A549 (cell line): ENCODE measurements at regions not wholly inside any gene's neighbourhood (a gene's known extent, or its start where the extent isn't known, plus 50 kb on each side); places are given as distances from the start of the nearest gene placed in this dataset.

Source experiments
- CEBPB ChIP-seq, 2 experiments: fragments of >200 bp in 1 of 2; sonication (Bioruptor Twin) in 1 of 2; formaldehyde crosslinking in 1 of 2; IDR thresholded peaks; 2 replicates each; pipeline ENCODE4 v1.6.1; 2012 to 2016
- CTCF ChIP-seq: fragments of >200 bp; sonication (Bioruptor Twin); formaldehyde crosslinking; IDR thresholded peaks from 3 replicates; pipeline ENCODE4 v1.5.1; 2016
- EP300 ChIP-seq, 2 experiments: fragments of >200 bp; sonication (Bioruptor Twin); formaldehyde crosslinking; IDR thresholded peaks; 2 replicates in 1 of 2; 3 replicates in 1 of 2; pipeline ENCODE4 v1.6.1; 2016 to 2017
- ESRRA ChIP-seq: fragments of 150-350 bp; IDR thresholded peaks from 2 replicates; pipeline ENCODE4 v1.6.1; 2014; ENCODE audit warnings: mild to moderate bottlenecking, low read length, borderline replicate concordance
- HMGXB4 ChIP-seq: fragments of 250-450 bp; sonication (Bioruptor Pico); IDR thresholded peaks from 2 replicates; pipeline ENCODE4 v1.5.0; 2021; ENCODE audit warnings: mild to moderate bottlenecking, moderate library complexity, borderline replicate concordance
- MAZ ChIP-seq: fragments of 150-350 bp; IDR thresholded peaks from 2 replicates; pipeline ENCODE4 v1.6.1; 2014; ENCODE audit warnings: antibody characterized with exemption, low read depth, low read length, borderline replicate concordance
- PBX3 ChIP-seq: IDR thresholded peaks from 2 replicates; pipeline ENCODE4 v1.6.1; 2012
- POLR2A ChIP-seq: IDR thresholded peaks from 2 replicates; pipeline ENCODE4 v1.6.1; 2012; ENCODE audit warnings: mild to moderate bottlenecking, low read length
- RFX5 ChIP-seq: fragments of 450-650 bp; IDR thresholded peaks from 2 replicates; pipeline ENCODE4 v1.7.1; 2014; ENCODE audit warnings: antibody characterized with exemption, mild to moderate bottlenecking, moderate library complexity
- SMC3 ChIP-seq: fragments of >200 bp; sonication (Bioruptor Twin); formaldehyde crosslinking; IDR thresholded peaks from 3 replicates; pipeline ENCODE4 v1.6.1; 2018; ENCODE audit warnings: inconsistent platforms
- SREBF2 ChIP-seq: fragments of 450-650 bp; IDR thresholded peaks from 2 replicates; pipeline ENCODE4 v1.6.1; 2014; ENCODE audit warnings: mild to moderate bottlenecking, moderate library complexity
- TP53 ChIP-seq: fragments of 250-450 bp; sonication (Bioruptor Pico); IDR thresholded peaks from 2 replicates; pipeline ENCODE4 v1.5.0; 2021; ENCODE audit warnings: mild to moderate bottlenecking, moderate library complexity

- TF ChIP-seq MAZ (no peak), POLR2A (no peak), CTCF (no peak), HMGXB4 (no peak), EP300 (IDR thresholded peaks at IDR 0.05) (no peak), SMC3 (no peak), PBX3 (no peak), RFX5 (no peak), CEBPB (IDR thresholded peaks at IDR 0.05) (no peak), SREBF2 (no peak), ESRRA (no peak), TP53 (CRISPR knock-in tag) (no peak)
Measured at GRCh38 chr4:54818481-54818880, 160.7 kb downstream of the KIT start.
